Activated CD4-positive, alpha-beta T cell treated with anti-CD3 and anti-CD28 coated beads for 4 hours (primary cell): ENCODE measurements at regions not wholly inside any gene's neighbourhood (a gene's known extent, or its start where the extent isn't known, plus 50 kb on each side); places are given as distances from the start of the nearest gene placed in this dataset.

Source experiments
- DNase-seq, 2 donors: peaks; one replicate each; pipeline ENCODE4 v3.0.0-alpha.2; 2020

GRCh38 chr9:78567693-78568092, 270.8 kb downstream of the PSAT1 start:
- DNase-seq, result no peak

GRCh38 chr9:78568774-78569173, 271.8 kb downstream of the PSAT1 start:
- no peak for DNase-seq

- no peak for DNase-seq
These were observed 275.3 kb downstream of the PSAT1 start for GRCh38 chr9:78572266-78572665.

GRCh38 chr9:78573205-78573604, 276.3 kb downstream of the PSAT1 start:
- DNase-seq, result no peak

GRCh38 chr9:78573669-78574068, 276.7 kb downstream of the PSAT1 start:
- no peak for DNase-seq

- no peak for DNase-seq
These were observed 277.6 kb downstream of the PSAT1 start for GRCh38 chr9:78574354-78575045.

- DNase-seq, result no peak
These were observed 278.2 kb downstream of the PSAT1 start for GRCh38 chr9:78575081-78575480.

GRCh38 chr9:78575771-78576170, 278.8 kb downstream of the PSAT1 start:
- no peak for DNase-seq

- no peak for DNase-seq
These were observed 280.4 kb downstream of the PSAT1 start for GRCh38 chr9:78577156-78577906.

GRCh38 chr9:78578072-78578471, 281.1 kb downstream of the PSAT1 start:
- DNase-seq, result no peak

GRCh38 chr9:78582821-78583220, 285.9 kb downstream of the PSAT1 start:
- DNase-seq, result no peak

- DNase-seq, result no peak
These were observed 287.7 kb downstream of the PSAT1 start for GRCh38 chr9:78584589-78584988.

- no peak for DNase-seq
These were observed 289.0 kb downstream of the PSAT1 start for GRCh38 chr9:78585909-78586308.

GRCh38 chr9:78590068-78590467, 293.1 kb downstream of the PSAT1 start:
- DNase-seq, result no peak

GRCh38 chr9:78592811-78593210, 295.9 kb downstream of the PSAT1 start:
- DNase-seq, result no peak

- DNase-seq, result no peak
These were observed 298.4 kb downstream of the PSAT1 start for GRCh38 chr9:78595200-78595945.

- DNase-seq, result no peak
These were observed 299.4 kb downstream of the PSAT1 start for GRCh38 chr9:78596346-78596745.

GRCh38 chr9:78598120-78598519, 301.2 kb downstream of the PSAT1 start:
- DNase-seq, result no peak

GRCh38 chr9:78599926-78600325, 303.0 kb downstream of the PSAT1 start:
- no peak for DNase-seq

- no peak for DNase-seq
These were observed 305.1 kb downstream of the PSAT1 start for GRCh38 chr9:78601957-78602565.

GRCh38 chr9:78605041-78606000, 308.4 kb downstream of the PSAT1 start:
- DNase-seq, result no peak

GRCh38 chr9:78606001-78606379, 309.1 kb downstream of the PSAT1 start:
- no peak for DNase-seq
